HCT116 (cell line): ENCODE measurements at regions not wholly inside any gene's neighbourhood (a gene's known extent, or its start where the extent isn't known, plus 50 kb on each side); places are given as distances from the start of the nearest gene placed in this dataset.

Source experiments
- ATAC-seq: fragments of 200-7000 bp; cut with Tn5 transposase; 2 replicates; pipeline ENCODE4 v1.9.1; 2020; ENCODE audit warnings: mild to moderate bottlenecking, moderate library complexity
- BruUV-seq: library from RNA; stranded (reverse); fragments of 400-500 nt; replicated peaks from 2 replicates; lab custom pipeline; 2021; lab: Mats Ljungman, UMichigan
- CTCF ChIA-PET: fragments of 300-600 bp; sonication (Branson Sonifier 250); formaldehyde crosslinking; loops from one replicate; lab custom pipeline; 2021; ENCODE audit warnings: antibody characterized with exemption; lab: Charles Lee
- POLR2A ChIA-PET: fragments of 300-600, 350-600 bp; sonication (Branson Sonifier 250); formaldehyde crosslinking; loops from one replicate; lab custom pipeline; 2021; ENCODE audit warnings: antibody characterized with exemption; lab: Charles Lee
- RAD21 ChIA-PET, 2 experiments: fragments of 300-600 bp; sonication (Branson Sonifier 250); formaldehyde crosslinking; loops; one replicate each; lab custom pipeline; 2023; ENCODE audit warnings: low total read pairs in 2 of 2; ENCODE audit not compliant: uncharacterized antibody in 2 of 2, unreplicated experiment in 2 of 2, low non-redundant PET in 1 of 2; lab: Charles Lee
- DNase-seq: peaks from one replicate; pipeline ENCODE4 v3.0.0-alpha.2; 2010; ENCODE audit warnings: low read depth, low spot score
- H2AFZ ChIP-seq: fragments of 200-600 bp; shearing (Covaris generic), sonication (generic); 2 replicates; pipeline ENCODE4 v1.6.1; 2017; ENCODE audit warnings: low read depth, mixed run types, mixed read lengths, antibody characterized with exemption, low read length; ENCODE audit not compliant: poor library complexity, severe bottlenecking
- H3K27ac ChIP-seq: 2 replicates; pipeline ENCODE4 v1.5.1; 2012; ENCODE audit warnings: low read depth, low read length
- H3K27me3 ChIP-seq: fragments of 200-600 bp; sonication (generic); 2 replicates; pipeline ENCODE4 v1.6.1; 2016; ENCODE audit warnings: mixed run types, low read length, mixed read lengths; ENCODE audit not compliant: insufficient read depth
- H3K36me3 ChIP-seq, 2 experiments: fragments of 200-500 bp in 1 of 2; fragments of 200-600 bp in 1 of 2; sonication (Bioruptor generic) in 1 of 2; sonication (generic) in 1 of 2; 2 replicates each; pipeline versions ENCODE4 v1.5.1 to v1.6.1; 2014 to 2016; ENCODE audit warnings: low read length in 2 of 2, inconsistent platforms in 1 of 2, mixed read lengths in 1 of 2, mixed run types in 1 of 2; ENCODE audit not compliant: insufficient read depth in 2 of 2, control insufficient read depth in 1 of 2
- H3K4me1 ChIP-seq, 2 experiments: fragments of 200-600 bp in 1 of 2; sonication (generic) in 1 of 2; 2 replicates each; pipeline versions ENCODE4 v1.5.1 to v1.6.1; 2012 to 2017; ENCODE audit warnings: low read length in 2 of 2, inconsistent platforms in 1 of 2, mild to moderate bottlenecking in 1 of 2, mixed read lengths in 1 of 2, mixed run types in 1 of 2, moderate library complexity in 1 of 2; ENCODE audit not compliant: insufficient read depth in 2 of 2, control insufficient read depth in 1 of 2
- H3K4me2 ChIP-seq: fragments of 200-600 bp; sonication (generic); 2 replicates; pipeline ENCODE4 v1.6.1; 2017; ENCODE audit warnings: mixed run types, low read length, mixed read lengths
- H3K4me3 ChIP-seq, 2 experiments: fragments of 200-600 bp in 1 of 2; sonication (generic) in 1 of 2; replicated peaks in 1 of 2; 2 replicates each; pipeline ENCODE4 v1.5.1; 2011 to 2016; ENCODE audit warnings: low read length in 2 of 2, control low read depth in 1 of 2, low read depth in 1 of 2, mild to moderate bottlenecking in 1 of 2, mixed read lengths in 1 of 2, mixed run types in 1 of 2
- H3K79me2 ChIP-seq: fragments of 200-600 bp; sonication (generic); 2 replicates; pipeline ENCODE4 v1.6.1; 2017; ENCODE audit warnings: mild to moderate bottlenecking, mixed run types, low read length, moderate library complexity, mixed read lengths; ENCODE audit not compliant: insufficient read depth
- H3K9ac ChIP-seq: fragments of 200-600 bp; sonication (generic); 2 replicates; pipeline ENCODE4 v1.6.1; 2016; ENCODE audit warnings: low read length, mixed read lengths
- H3K9me2 ChIP-seq: fragments of 200-600 bp; sonication (generic), shearing (Covaris generic); 2 replicates; pipeline ENCODE4 v1.6.1; 2017; ENCODE audit warnings: mixed run types, mild to moderate bottlenecking, moderate library complexity; ENCODE audit not compliant: insufficient read depth
- H3K9me3 ChIP-seq, 2 experiments: fragments of 200-500 bp in 1 of 2; fragments of 200-600 bp in 1 of 2; sonication (Bioruptor generic) in 1 of 2; sonication (generic) in 1 of 2; 2 replicates each; pipeline ENCODE4 v1.6.1; 2014 to 2017; ENCODE audit warnings: low read length in 2 of 2, mixed read lengths in 2 of 2, inconsistent platforms in 1 of 2, low read depth in 1 of 2, mild to moderate bottlenecking in 1 of 2, mixed run types in 1 of 2, moderate library complexity in 1 of 2; ENCODE audit not compliant: control insufficient read depth in 1 of 2, insufficient read depth in 1 of 2
- H4K20me1 ChIP-seq: fragments of 200-600 bp; sonication (generic), shearing (Covaris generic); 2 replicates; pipeline ENCODE4 v1.6.1; 2017; ENCODE audit warnings: mixed run types, mild to moderate bottlenecking, moderate library complexity; ENCODE audit not compliant: insufficient read depth
- CBX3 ChIP-seq: IDR thresholded peaks from 2 replicates; pipeline ENCODE4 v1.6.1; 2012; ENCODE audit warnings: low read depth
- CEBPB ChIP-seq: IDR thresholded peaks from 2 replicates; pipeline ENCODE4 v1.6.1; 2012; ENCODE audit warnings: low read depth
- EGR1 ChIP-seq: IDR thresholded peaks from 2 replicates; pipeline ENCODE4 v1.6.1; 2012; ENCODE audit warnings: low read depth
- JUND ChIP-seq: IDR thresholded peaks from 2 replicates; pipeline ENCODE4 v1.6.1; 2012
- POLR2AphosphoS5 ChIP-seq: IDR thresholded peaks from 2 replicates; pipeline ENCODE4 v1.6.1; 2011; ENCODE audit warnings: mild to moderate bottlenecking, low read depth, low read length, moderate library complexity
- RAD21 ChIP-seq: IDR thresholded peaks from 2 replicates; pipeline ENCODE4 v1.6.1; 2012; ENCODE audit warnings: low read depth, mild to moderate bottlenecking
- SIN3A ChIP-seq: IDR thresholded peaks from 2 replicates; pipeline ENCODE4 v1.6.1; 2012; ENCODE audit warnings: low read depth
- SP1 ChIP-seq: IDR thresholded peaks from 2 replicates; pipeline ENCODE4 v1.6.1; 2012; ENCODE audit warnings: low read depth
- YY1 ChIP-seq: IDR thresholded peaks from 2 replicates; pipeline ENCODE4 v1.6.1; 2011; ENCODE audit warnings: low read length, low read depth, moderate library complexity, mild to moderate bottlenecking; ENCODE audit not compliant: insufficient replicate concordance; ENCODE audit errors: extremely low read depth
- intact Hi-C: fragments of 100-400 bp; cut with micrococcal nuclease; formaldehyde crosslinking; loops from 2 replicates; pipeline ENCODE4 v1.10.0; 2022
- TF ChIP-seq, protein P1 (sequence below), 3 experiments: fragments of 200-600 bp in 1 of 3; sonication (generic) in 1 of 3; IDR thresholded peaks in 2 of 3; conservative IDR thresholded peaks in 1 of 3; 2 replicates each; pipeline ENCODE4 v1.5.1; 2012 to 2017; ENCODE audit warnings: low read depth in 2 of 3, low read length in 2 of 3, antibody characterized with exemption in 1 of 3, borderline replicate concordance in 1 of 3, control low read depth in 1 of 3, mild to moderate bottlenecking in 1 of 3, mixed read lengths in 1 of 3, mixed run types in 1 of 3, moderate library complexity in 1 of 3; ENCODE audit not compliant: insufficient read depth in 1 of 3

DNA sequence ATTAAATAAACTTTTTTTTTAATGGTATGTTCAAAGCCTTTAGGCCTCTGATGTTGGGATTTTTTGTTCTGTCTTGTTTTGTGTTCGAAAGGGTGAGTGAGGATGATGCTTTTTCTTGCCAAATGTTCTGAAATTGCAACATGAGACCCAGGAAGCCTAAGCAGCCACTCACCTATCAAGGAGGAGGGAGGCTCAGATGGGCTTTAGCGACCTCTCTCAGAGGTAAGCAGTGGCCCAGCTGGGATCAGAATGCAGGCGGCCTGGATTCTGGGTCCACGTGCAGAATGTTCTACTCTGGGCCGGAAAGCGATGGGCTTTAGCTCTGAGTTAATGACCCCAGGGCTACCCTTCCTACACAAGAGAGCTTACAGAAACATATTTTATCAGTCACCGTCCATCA lies 386.6 kb downstream of the SOX9 start:
- H3K36me3 ChIP-seq, result no peaks in the 10 kb centered on the region
- RAD21 ChIA-PET, result no interaction called here
- TF ChIP-seq POLR2AphosphoS5 (no peak), SIN3A (no peak), SP1 (no peak), YY1 (no peak), CBX3 (no peak), CEBPB (no peak), RAD21 (no peak), EGR1 (no peak), JUND (no peak)
- TF ChIP-seq, protein P1, sequence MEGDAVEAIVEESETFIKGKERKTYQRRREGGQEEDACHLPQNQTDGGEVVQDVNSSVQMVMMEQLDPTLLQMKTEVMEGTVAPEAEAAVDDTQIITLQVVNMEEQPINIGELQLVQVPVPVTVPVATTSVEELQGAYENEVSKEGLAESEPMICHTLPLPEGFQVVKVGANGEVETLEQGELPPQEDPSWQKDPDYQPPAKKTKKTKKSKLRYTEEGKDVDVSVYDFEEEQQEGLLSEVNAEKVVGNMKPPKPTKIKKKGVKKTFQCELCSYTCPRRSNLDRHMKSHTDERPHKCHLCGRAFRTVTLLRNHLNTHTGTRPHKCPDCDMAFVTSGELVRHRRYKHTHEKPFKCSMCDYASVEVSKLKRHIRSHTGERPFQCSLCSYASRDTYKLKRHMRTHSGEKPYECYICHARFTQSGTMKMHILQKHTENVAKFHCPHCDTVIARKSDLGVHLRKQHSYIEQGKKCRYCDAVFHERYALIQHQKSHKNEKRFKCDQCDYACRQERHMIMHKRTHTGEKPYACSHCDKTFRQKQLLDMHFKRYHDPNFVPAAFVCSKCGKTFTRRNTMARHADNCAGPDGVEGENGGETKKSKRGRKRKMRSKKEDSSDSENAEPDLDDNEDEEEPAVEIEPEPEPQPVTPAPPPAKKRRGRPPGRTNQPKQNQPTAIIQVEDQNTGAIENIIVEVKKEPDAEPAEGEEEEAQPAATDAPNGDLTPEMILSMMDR (IDR thresholded peaks at IDR 0.05 in 2 of 3, conservative IDR thresholded peaks at IDR 0.05 in 1 of 3; ENCODE audit: borderline replicate concordance in 1 of 3, insufficient read depth in 1 of 3, low read depth in 2 of 3, low read length in 2 of 3), result no peak
- no peak overlapping the region for H3K4me2 ChIP-seq
- no peaks in the 10 kb centered on the region for H3K9me3 ChIP-seq
- peaks cover 14 to 27% of the 10 kb centered on the region in 2 experiments for H3K4me1 ChIP-seq
- POLR2A ChIA-PET, result no interaction called here
- H3K9ac ChIP-seq, result no peak overlapping the region
- H4K20me1 ChIP-seq, result 0 out of 2 replicates have a peak, but pooled peaks cover 8% of the 10 kb centered on the region
- ATAC-seq (no peak), DNase-seq (no peak)
- CTCF ChIA-PET, result no interaction called here
- no peaks in the 10 kb centered on the region for H3K9me2 ChIP-seq
- no TSS peak for BruUV-seq
- H3K79me2 ChIP-seq, result peaks cover 80% of the 10 kb centered on the region
- H3K27ac ChIP-seq, result no peak overlapping the region
- intact Hi-C loops, result no loop called here
- H3K27me3 ChIP-seq, result no peaks in the 10 kb centered on the region
- H3K4me3 ChIP-seq, result no peak overlapping the region
- no peak overlapping the region for H2AFZ ChIP-seq
